Epithelial cell of esophagus (primary cell): ENCODE measurements at regions not wholly inside any gene's neighbourhood (a gene's known extent, or its start where the extent isn't known, plus 50 kb on each side); places are given as distances from the start of the nearest gene placed in this dataset.

Source experiments
- DNase-seq: peaks from one replicate; pipeline ENCODE4 v3.0.0; 2010; ENCODE audit warnings: low read depth
- H3K4me3 ChIP-seq: 2 replicates; pipeline ENCODE4 v1.5.1; 2011; ENCODE audit warnings: mild to moderate bottlenecking, low read length, control low read depth
- TF ChIP-seq, protein P1 (sequence below): IDR thresholded peaks from 2 replicates; pipeline ENCODE4 v1.5.1; 2011; ENCODE audit warnings: low read depth, mild to moderate bottlenecking, low read length, control low read depth, inconsistent platforms; ENCODE audit not compliant: insufficient read depth; ENCODE audit errors: missing control alignments

- no peak overlapping the region for H3K4me3 ChIP-seq
- DNase-seq = no peak
- TF ChIP-seq, protein P1, sequence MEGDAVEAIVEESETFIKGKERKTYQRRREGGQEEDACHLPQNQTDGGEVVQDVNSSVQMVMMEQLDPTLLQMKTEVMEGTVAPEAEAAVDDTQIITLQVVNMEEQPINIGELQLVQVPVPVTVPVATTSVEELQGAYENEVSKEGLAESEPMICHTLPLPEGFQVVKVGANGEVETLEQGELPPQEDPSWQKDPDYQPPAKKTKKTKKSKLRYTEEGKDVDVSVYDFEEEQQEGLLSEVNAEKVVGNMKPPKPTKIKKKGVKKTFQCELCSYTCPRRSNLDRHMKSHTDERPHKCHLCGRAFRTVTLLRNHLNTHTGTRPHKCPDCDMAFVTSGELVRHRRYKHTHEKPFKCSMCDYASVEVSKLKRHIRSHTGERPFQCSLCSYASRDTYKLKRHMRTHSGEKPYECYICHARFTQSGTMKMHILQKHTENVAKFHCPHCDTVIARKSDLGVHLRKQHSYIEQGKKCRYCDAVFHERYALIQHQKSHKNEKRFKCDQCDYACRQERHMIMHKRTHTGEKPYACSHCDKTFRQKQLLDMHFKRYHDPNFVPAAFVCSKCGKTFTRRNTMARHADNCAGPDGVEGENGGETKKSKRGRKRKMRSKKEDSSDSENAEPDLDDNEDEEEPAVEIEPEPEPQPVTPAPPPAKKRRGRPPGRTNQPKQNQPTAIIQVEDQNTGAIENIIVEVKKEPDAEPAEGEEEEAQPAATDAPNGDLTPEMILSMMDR = no peak
Measured at GRCh38 chr18:61282926-61283325, 50.3 kb upstream of the CDH20 start.
